NB4 (cell line): ENCODE measurements at regions not wholly inside any gene's neighbourhood (a gene's known extent, or its start where the extent isn't known, plus 50 kb on each side); places are given as distances from the start of the nearest gene placed in this dataset.

Experiments used
- CTCF ChIP-seq: IDR thresholded peaks from one replicate; pipeline ENCODE4 v1.5.1; 2012; ENCODE audit warnings: low read depth, low read length
- MYC ChIP-seq: IDR thresholded peaks from 2 replicates; pipeline ENCODE4 v1.6.1; 2011; ENCODE audit warnings: low read depth, low read length
- POLR2A ChIP-seq: IDR thresholded peaks from 2 replicates; pipeline ENCODE4 v1.6.1; 2011; ENCODE audit warnings: mild to moderate bottlenecking; ENCODE audit not compliant: insufficient read length; ENCODE audit errors: extremely low read depth
- TF ChIP-seq, protein P1 (sequence below): IDR thresholded peaks from 2 replicates; pipeline ENCODE4 v1.6.1; 2011; ENCODE audit warnings: low read depth, low read length

GRCh38 chr5:44884036-44884435, 75.3 kb downstream of the MRPS30 start:
- TF ChIP-seq, protein P1, sequence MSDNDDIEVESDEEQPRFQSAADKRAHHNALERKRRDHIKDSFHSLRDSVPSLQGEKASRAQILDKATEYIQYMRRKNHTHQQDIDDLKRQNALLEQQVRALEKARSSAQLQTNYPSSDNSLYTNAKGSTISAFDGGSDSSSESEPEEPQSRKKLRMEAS, result no peak
- TF ChIP-seq CTCF, result no peak
- TF ChIP-seq POLR2A, result no peak
- no peak for TF ChIP-seq MYC
